Putamen (tissue), 1 donor: ENCODE measurements at regions not wholly inside any gene's neighbourhood (a gene's known extent, or its start where the extent isn't known, plus 50 kb on each side); places are given as distances from the start of the nearest gene placed in this dataset.

Experiments used
- DNase-seq: peaks from one replicate; pipeline ENCODE4 v3.0.0-alpha.2; 2016; ENCODE audit warnings: low spot score

DNA sequence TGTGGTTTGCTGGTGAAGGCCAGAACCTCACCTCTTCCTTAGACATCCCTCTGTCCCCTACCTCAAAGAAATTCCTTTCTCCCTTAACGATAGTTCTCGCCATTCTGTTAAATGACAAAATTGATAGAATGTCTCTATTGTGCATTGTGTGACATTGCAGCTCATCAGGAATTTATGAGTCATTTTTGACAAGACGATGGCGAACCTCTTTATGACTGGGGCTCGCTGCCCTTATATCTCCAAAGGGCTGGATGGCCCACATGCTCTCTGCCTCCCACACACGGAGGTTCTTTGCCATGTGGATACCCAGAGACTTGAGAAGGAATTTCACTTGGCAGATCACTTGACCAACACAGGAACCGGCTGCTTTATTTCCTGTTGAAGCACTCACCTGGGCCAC lies 66.8 kb upstream of the RPS6KA2 start:
- DNase-seq = no peak

DNA sequence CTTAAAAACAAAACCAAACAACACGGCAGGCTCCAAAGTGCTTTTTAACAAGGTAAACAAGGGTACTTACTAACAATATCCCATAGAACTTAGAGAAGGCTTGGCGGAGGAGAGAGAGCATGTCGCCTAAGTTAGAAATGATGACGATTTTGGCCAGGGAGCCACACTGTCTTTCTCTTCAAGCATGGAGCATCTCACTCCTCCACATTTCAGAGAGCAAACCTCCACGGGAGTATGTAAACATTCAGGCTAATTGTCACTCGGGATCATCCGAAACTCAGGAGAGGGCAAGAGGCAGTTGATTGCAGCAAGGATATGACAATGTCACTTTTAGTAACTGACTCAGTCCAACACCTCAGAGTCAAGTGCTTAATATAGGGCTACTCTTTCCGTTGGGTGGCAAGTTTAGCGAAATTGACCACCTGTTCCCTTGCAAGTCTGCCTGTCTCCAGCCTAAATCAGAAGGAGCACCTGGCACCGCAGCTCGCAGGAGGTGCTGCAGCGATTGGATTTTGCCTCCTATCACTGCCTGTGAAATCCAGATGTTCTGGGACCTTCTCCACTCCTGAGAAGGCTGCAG lies 65.8 kb upstream of the RPS6KA2 start:
- no peak for DNase-seq

DNA sequence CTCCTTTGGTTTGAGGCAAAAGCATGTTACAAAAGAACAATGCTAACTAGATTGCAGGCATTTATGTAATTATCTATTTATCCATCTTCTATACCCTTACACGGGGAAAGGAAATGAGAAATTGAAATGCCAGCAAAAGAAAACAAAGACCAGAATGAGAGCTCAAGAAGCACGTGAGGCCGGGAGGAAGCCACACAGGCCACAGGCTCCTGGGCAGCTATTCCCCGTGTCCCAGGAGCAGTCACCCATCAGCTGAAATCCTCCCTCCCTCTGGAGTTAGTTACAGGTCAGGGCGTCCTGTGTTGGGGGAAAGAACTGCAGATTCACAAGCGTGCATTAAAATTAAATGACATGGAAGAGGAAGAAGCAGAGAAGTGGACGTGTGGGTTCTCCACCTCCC lies 64.7 kb upstream of the RPS6KA2 start:
- DNase-seq = no peak

DNA sequence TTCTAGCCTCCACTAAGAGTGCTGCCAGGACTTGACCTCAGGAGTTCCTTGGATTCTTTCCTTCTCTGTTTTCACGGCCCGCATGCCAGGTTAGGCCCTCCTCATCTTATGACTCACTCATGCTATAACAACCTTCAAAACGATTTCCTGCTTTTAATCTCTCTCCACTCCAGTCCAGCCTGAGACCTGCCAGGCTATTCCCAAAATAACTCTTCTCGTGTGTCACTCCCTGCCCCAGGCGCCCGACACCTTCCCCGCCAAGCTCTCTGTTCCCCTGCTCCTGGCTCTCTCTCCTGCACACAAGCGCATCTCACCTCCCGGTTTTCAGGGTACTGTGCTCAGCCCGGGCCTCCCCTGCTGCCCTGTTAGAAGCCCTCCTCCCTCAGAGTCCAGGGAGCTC lies 64.1 kb upstream of the RPS6KA2 start:
- no peak for DNase-seq

DNA sequence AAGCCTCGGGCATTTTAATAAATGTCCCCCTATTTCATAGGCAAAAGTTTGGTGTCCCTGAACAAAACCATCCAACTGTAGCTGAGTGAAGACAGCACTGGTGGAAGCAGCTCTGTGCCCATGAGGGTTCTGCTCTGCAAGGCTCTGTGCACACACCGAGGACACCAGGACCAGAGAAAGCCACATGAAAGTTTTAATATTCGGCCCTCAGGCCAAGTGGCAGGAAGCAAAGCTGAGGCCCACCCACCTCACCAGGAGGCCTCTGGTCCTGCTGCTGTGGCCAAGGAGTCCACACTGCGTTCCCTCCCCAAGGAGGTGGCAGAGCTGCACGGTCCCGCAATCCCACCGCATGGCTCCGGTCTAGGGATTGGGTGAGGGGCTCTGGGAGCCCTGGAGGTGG lies 62.6 kb upstream of the RPS6KA2 start:
- DNase-seq = no peak

DNA sequence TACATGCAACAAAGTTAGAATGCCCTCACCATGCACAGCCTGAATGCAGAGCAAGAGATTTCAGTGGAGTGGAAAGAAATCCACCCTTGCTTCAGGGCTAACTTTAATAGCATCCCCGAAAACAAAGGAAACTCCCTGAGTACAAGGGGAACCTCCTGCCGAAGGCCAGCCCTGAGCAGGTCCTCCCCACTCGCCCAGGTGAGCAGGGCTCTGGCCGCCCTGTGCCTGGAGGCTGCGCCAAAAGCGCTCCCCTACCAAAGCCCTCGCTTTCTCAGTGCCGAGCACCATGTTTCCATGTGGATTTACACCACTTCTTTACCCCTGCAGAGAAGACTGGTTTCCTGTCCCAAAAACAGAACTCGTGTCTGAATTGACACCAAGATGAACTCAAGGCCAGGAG lies 61.9 kb upstream of the RPS6KA2 start:
- no peak for DNase-seq

DNA sequence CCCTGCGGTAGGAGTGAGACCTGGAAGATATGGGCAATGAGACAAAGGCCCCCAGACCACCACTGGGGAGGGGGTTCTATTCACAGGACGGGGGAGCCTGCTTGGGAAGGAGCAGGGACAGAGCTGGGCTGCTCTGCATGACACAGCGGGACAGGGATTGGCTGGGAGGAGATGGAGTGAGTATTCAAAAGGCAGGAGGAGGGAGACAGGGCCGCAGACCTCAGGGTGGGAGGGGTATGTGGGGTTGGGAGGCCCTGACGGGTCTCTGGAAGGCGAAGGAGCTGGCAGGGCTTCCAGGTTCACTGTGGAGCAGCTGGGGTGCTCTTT lies 60.8 kb upstream of the RPS6KA2 start:
- DNase-seq = no peak

DNA sequence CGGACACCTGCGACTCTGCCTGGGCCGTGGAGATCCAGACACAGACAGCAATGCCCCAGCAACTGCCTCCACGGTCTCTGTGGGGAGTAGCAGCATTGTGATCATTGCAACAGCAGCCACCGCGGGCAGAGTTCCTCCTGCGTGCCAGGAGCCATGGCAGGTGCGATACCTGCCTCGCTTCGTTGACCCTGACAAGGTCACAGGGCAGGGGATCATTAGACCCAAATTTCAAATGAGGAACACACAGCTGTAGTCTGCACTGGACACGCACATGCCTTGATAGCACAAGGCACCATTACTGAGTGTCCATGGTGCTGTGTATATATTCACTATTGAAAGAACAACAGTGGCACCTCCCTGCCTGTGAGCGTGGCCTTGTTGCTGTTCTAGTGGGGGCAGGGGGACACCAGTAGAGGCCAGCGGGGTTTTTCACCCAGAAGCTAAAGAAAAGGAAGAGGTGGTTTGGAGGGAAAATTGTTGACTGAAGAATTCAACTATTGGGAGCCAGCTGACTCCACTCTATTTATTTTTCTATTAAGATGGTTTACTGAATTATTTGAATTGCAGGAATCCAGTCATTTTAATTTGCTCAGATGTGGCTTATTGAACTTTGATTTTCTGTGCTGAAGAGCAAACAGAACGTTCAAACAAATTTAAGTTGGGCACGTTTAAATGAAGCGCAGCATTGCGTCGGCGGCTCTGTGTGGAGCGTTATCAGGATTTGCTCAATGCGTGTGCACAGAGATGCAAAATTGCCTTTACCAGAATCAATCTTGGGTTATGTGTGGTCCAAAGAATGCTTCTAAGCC lies 60.2 kb upstream of the RPS6KA2 start:
- DNase-seq = no peak

DNA sequence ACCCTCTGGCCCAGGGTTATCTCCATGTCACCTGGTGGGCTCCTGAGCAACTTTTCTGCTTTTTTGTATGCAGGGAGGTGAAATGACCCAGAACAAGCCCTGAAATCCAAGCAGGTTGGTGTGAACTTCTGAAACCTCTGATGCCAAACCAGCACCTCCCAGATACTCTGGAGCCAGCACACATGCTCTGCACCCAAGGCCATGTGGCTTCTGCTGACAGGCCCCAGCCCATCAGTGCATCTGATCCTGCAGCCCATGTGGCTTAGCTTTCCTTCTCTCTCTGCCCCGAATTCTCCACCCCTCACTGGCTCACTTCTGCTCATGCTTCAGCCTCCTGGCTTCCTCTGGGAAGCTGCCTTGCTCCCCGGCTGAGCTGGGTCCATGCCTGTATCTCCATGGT lies 59.3 kb upstream of the RPS6KA2 start:
- no peak for DNase-seq

DNA sequence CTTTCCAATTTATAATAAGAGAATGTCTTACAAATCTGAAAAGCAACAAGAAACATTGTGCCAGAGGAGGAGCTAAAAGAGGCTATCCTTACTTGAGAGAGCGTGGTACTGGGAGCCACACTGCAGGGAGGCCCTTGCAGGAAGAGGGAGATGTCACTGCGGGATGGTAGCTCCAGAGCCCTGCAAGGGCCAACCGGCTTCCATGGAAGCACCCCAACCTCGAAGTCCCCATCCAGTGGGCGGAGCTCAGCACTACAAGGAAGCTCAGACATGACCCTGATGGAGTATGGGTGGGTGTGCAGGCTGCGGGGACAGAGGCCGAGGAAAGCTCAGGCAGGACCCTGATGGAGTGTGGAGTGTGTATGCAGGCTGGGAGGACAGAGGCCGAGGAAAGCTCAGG lies 57.8 kb upstream of the RPS6KA2 start:
- DNase-seq = no peak

DNA sequence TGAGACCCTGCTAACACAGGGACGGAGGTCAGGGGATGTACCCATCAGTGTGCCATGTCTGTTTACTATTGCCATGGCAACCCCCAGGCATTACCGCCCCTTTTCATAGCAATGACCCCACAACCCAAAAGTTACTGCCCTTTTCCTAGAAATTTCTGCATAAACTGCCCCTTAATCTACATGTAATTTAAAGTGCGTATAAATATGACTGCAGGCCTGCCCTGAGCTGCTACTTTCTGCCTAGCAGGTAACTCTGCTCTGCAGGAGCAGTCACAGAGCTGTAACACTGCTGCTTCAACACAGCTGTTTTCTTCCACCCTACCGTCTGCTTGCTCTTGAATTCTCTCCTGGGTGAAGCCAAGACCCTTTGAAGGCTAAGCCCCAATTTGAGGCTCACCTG lies 57.1 kb upstream of the RPS6KA2 start:
- DNase-seq = no peak

DNA sequence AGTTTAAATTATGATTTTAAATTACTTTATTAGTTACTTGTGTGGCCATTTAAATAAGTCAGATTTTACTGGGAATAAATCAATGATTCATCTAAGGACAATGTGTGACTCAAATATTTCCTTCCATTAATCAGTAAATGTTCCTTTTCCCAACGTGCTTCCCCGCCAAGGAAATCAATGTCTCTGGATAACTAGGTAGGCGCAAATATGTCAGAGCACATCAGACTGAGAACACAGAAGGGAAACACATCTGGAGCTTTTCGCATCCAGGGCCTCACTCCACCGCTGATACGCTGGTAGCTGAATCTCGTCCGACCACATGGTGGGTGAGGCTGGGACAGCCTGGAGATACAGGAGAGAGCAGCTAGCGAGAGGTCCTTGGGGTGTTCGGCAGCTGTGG lies 56.4 kb upstream of the RPS6KA2 start:
- no peak for DNase-seq

DNA sequence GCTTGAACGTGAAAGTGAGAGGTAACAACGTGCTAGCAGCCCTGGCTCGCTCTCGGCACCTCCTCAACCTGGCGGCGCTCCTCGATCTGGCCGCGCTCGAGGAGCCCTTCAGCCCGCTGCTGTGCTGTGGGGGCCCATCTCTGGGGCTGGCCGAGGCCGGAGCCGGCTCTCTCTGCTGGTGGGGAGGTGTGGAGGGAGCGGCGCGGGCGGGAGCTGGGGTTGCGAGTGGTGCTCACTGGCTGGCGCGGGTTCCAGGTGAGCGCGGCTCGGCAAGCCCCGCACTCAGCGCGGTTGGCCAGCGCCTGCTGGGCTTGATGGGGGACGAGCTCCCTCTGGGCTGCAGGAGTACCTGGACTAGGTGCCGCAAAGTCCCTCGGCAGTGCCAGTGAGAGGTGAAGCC lies 52.5 kb upstream of the RPS6KA2 start:
- no peak for DNase-seq

DNA sequence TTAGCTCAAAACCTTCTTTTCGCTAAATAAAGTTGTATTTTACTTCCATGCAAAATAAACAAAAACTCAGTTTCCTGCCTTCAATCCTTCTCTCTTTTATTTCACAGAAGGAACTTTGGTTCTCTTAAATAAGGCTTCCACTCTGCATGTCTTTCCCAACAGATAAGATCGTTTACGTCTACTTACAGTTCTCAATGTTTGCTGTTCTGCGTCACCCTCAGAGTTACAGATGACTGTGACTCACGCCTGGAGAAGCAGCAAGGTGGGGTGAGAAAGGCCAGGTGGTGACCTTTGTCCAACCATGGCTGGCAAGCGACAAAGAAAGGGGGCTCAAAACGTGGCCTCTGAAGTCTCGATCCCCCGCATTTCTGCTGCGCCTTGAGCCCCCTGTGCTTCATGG lies 51.4 kb upstream of the RPS6KA2 start:
- DNase-seq = no peak

DNA sequence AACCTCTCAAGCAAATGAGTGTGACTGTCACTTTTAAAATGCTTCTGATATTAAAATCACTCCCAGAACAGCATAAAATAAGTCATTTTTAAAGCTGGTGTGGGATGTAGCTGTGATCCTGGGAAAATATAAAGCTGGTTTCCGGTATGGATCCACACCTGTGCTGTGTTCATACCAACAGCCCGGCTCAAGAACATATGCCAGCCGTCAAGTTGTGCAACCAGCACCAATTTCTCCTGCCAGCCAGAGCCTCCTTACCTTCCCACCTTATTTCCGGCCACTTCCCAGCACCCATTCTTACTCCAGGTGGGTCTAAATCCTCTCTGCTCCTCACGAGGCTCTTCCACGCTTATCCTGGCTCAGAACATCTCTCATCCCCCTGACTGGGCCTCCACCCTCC lies 50.9 kb upstream of the RPS6KA2 start:
- no peak for DNase-seq
